Mucosa of descending colon (tissue), 3 donors: ENCODE measurements at regions not wholly inside any gene's neighbourhood (a gene's known extent, or its start where the extent isn't known, plus 50 kb on each side); places are given as distances from the start of the nearest gene placed in this dataset.

Experiments
- ATAC-seq: fragments of 200-7000 bp; cut with Tn5 transposase; one replicate; pipeline ENCODE4 v1.9.1; 2020; ENCODE audit warnings: mild to moderate bottlenecking, moderate library complexity
- DNase-seq, 3 donors: peaks; one replicate each; pipeline ENCODE4 v3.0.0-alpha.2; 2020
- H3K36me3 ChIP-seq: fragments of 200-600 bp; one replicate; pipeline ENCODE4 v1.8.0; 2021; ENCODE audit warnings: low read depth, mild to moderate bottlenecking
- H3K4me1 ChIP-seq: fragments of 200-600 bp; one replicate; pipeline ENCODE4 v1.8.0; 2021; ENCODE audit warnings: low read depth, mild to moderate bottlenecking
- H3K4me3 ChIP-seq: fragments of 200-600 bp; one replicate; pipeline ENCODE4 v1.8.0; 2021; ENCODE audit warnings: mild to moderate bottlenecking
- H3K9me3 ChIP-seq: fragments of 200-600 bp; one replicate; pipeline ENCODE4 v1.8.0; 2021; ENCODE audit warnings: mild to moderate bottlenecking
- intact Hi-C, 2 donors: fragments of 100-400 bp; cut with DNase I in 1 of 2; cut with micrococcal nuclease in 1 of 2; formaldehyde crosslinking; loops; one replicate each; pipeline versions ENCODE4 v1.11.0 to v1.11.1; 2022; cut with DNase I, micrococcal nuclease
- TF ChIP-seq, protein P1 (sequence below): fragments of 200-600 bp; IDR thresholded peaks from one replicate; pipeline ENCODE4 v1.8.0; 2022; ENCODE audit warnings: antibody characterized with exemption, mild to moderate bottlenecking
- donor health status: DM: no; HTN: no; CAD: no; lungs with moderate emphysema.
- donor health status: DM: no; HTN: no; CAD: no.
- donor health status: DM: no; HTN: yes; CAD: no.

DNA sequence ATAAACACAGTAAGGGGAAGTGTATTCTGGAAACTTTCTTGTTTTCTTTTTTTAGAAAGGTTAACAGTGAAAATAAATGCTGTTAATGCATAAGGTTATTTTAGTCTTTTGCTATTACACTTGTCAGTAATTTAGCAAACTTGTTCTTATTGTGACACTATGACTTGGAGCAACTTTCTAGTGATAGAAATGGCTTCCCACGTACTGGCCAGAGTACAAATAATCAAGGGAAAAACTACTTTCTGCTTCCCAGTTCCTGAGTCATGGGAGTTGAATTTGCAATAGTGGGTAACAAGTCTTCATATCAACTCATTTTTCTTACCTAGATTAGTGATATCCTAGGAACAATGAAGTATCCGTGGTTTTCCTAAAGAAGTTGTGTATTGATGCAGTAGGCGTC, 1072.3 kb downstream of the FLRT2 start:
- no peak for ATAC-seq
- Histone ChIP-seq H3K4me1 (no peaks in the 10 kb centered on the region), H3K36me3 (no peaks in the 10 kb centered on the region), H3K9me3 (no peaks in the 10 kb centered on the region), H3K4me3 (no peak overlapping the region)
- TF ChIP-seq, protein P1, sequence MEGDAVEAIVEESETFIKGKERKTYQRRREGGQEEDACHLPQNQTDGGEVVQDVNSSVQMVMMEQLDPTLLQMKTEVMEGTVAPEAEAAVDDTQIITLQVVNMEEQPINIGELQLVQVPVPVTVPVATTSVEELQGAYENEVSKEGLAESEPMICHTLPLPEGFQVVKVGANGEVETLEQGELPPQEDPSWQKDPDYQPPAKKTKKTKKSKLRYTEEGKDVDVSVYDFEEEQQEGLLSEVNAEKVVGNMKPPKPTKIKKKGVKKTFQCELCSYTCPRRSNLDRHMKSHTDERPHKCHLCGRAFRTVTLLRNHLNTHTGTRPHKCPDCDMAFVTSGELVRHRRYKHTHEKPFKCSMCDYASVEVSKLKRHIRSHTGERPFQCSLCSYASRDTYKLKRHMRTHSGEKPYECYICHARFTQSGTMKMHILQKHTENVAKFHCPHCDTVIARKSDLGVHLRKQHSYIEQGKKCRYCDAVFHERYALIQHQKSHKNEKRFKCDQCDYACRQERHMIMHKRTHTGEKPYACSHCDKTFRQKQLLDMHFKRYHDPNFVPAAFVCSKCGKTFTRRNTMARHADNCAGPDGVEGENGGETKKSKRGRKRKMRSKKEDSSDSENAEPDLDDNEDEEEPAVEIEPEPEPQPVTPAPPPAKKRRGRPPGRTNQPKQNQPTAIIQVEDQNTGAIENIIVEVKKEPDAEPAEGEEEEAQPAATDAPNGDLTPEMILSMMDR: no peak
- intact Hi-C loops: no loop called here
- no peak for DNase-seq

DNA sequence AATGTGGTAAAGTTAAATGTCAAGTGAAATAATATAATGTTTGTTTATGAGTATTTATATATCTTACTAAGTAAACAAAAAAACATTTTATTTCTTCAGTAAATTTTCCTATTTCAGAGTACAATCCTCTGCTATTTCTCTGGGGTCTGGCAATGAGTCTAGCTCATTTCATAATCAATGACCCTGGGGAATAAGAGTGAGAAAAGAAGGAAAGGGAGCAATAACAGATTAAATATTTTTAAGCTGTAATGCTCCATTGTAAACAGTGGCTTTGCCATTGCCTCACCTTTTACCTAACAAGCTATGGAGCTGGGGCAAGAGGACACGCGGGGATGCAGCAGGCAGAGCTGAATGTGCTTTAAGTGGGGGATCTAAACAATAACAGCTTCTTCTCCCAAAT, 1071.9 kb downstream of the FLRT2 start:
- TF ChIP-seq, protein P1: no peak
- Histone ChIP-seq H3K4me1 (no peaks in the 10 kb centered on the region), H3K36me3 (no peaks in the 10 kb centered on the region), H3K9me3 (no peaks in the 10 kb centered on the region), H3K4me3 (no peak overlapping the region)
- DNase-seq: no peak
- intact Hi-C loops: no loop called here
- no peak for ATAC-seq

DNA sequence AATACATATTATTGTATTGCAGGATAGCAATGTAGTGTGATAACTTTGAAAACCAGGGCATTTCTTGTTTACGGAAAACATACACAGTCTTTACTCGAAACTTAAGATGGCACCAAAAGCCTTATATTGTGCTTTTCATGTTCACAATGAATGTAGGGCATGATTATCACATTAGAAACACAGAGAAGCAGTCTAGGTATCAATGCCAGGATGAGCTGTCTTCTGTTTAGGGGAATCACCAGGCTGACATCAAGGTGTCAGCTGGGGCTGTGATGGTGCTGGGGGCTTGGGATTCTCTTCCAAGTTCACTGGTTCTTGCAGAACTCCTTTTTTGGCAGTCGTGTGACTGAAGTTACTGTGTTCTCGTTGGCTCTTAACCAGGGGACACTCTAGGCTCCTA, 1067.3 kb downstream of the FLRT2 start:
- intact Hi-C loops: no loop called here
- Histone ChIP-seq H3K9me3 (peaks cover 3% of the 10 kb centered on the region), H3K36me3 (no peaks in the 10 kb centered on the region), H3K4me3 (no peak overlapping the region), H3K4me1 (no peaks in the 10 kb centered on the region)
- ATAC-seq: no peak
- no peak for DNase-seq
- TF ChIP-seq, protein P1: no peak

DNA sequence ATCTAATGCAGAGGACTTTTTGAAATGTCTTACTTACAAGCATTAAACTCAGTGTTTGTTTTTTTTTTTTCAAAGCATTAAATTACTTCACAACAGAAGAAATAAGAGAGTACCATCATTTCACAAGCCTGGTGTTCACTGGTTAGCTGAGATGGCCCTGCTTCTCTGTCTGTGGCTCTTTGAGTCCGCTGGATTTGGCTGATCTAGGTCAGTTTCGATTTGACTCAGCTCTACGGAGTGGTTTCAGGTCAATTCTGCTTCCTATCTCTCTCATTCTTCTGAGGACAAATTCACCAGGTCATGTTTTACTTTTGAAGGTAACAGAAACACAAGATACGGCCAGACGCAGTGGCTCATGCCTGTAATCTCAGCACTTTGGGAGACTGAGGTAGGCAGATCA, 1066.1 kb downstream of the FLRT2 start:
- TF ChIP-seq, protein P1: no peak
- Histone ChIP-seq H3K9me3 (peaks cover 7% of the 10 kb centered on the region), H3K4me3 (no peak overlapping the region), H3K4me1 (no peaks in the 10 kb centered on the region), H3K36me3 (no peaks in the 10 kb centered on the region)
- intact Hi-C loops: no loop called here
- no peak for ATAC-seq
- DNase-seq: no peak

DNA sequence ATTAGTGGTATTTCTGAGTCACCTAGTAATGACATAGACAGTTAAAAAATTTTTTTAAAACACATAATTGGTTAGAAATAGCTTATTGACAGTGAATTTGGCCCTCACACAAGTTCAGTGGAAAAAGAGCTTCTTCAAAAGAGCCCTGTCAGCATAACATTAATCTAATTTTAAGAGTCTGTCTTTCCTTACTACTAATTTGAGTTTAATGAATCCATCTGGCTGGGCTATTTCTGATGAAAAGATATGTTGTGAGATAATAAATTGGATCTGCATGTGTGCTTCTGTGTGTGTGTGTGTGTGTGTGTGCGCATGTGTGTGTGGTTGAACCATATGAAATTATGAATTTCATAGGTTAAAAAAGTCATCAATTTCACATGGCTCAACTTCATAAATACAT, 1045.2 kb downstream of the FLRT2 start:
- Histone ChIP-seq H3K36me3 (no peaks in the 10 kb centered on the region), H3K4me1 (no peaks in the 10 kb centered on the region), H3K4me3 (no peak overlapping the region), H3K9me3 (peaks cover 11% of the 10 kb centered on the region)
- DNase-seq: no peak
- no peak for ATAC-seq
- intact Hi-C loops: no loop called here
- TF ChIP-seq, protein P1: no peak

DNA sequence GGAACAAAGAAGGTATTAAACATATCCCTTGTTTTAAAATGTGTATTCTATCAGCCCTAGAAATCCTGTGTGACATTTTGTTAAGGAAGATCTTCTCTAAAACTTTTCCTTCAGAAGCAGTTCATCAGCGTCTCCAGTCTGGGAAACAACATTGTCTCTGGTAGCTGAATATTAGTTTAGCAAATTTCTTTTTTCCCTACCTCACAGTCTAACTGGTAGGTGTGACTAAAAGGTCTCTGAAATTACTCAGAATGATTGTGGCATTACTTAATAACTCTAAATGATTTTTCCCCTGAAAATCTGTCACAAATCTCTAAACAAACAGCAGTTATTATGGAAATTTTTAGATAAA, 1044.8 kb downstream of the FLRT2 start:
- TF ChIP-seq, protein P1: no peak
- ATAC-seq: no peak
- H3K36me3 ChIP-seq: no peaks in the 10 kb centered on the region

More for the DNA sequence above, 1044.8 kb downstream of the FLRT2 start:
- H3K4me1 ChIP-seq: no peaks in the 10 kb centered on the region
- intact Hi-C loops: no loop called here
- H3K4me3 ChIP-seq: no peak overlapping the region
- H3K9me3 ChIP-seq: peaks cover 12% of the 10 kb centered on the region
- DNase-seq: no peak
